ENCODE measurements at regions not wholly inside any gene's neighbourhood (a gene's known extent, or its start where the extent isn't known, plus 50 kb on each side); places are given as distances from the start of the nearest gene placed in this dataset.

GRCh38 chr10:118459642-118460193, 117.6 kb upstream of the FAM204A start:
- Histone ChIP-seq H3K36me3 (ENCODE audit: control insufficient read depth in 4 of 4, insufficient read depth in 3 of 4, low read depth in 1 of 4, low read length in 3 of 4) (no peaks in the 10 kb centered on the region), H3K27ac (ENCODE audit: low read depth in 1 of 2, low read length in 2 of 2) (peak overlapping the region; percentile 16 to 37), H3K4me1 (ENCODE audit: control insufficient read depth in 4 of 4, insufficient read depth in 4 of 4, low read length in 3 of 4) (peaks cover 0 to 8% (median 3%) of the 10 kb centered on the region in 4 donors), H3K9ac (ENCODE audit: low read depth in 1 of 2, low read length in 2 of 2) (no peak overlapping the region), H3K4me3 (ENCODE audit: low read depth in 1 of 3, low read length in 3 of 3) (peak overlapping the region in 1 of 3 donors; percentile 15), H3K27me3 (ENCODE audit: control insufficient read depth in 4 of 4, insufficient read depth in 4 of 4, low read length in 3 of 4) (no peaks in the 10 kb centered on the region), H3K9me3 (ENCODE audit: control insufficient read depth in 4 of 4, low read length in 3 of 4) (no peaks in the 10 kb centered on the region)
- peak; percentile 41 for DNase-seq (ENCODE audit: low spot score)
- TF ChIP-seq EGR1 (IDR thresholded peaks at IDR 0.05; ENCODE audit: low read depth in 2 of 2) (no peak), REST (IDR thresholded peaks at IDR 0.05) (no peak), SP1 (IDR thresholded peaks at IDR 0.05) (no peak), YY1 (IDR thresholded peaks at IDR 0.05) (no peak), FOXA1 (IDR thresholded peaks at IDR 0.05) (peak; percentile 1), CTCF (IDR thresholded peaks at IDR 0.05; ENCODE audit: low read depth, low read length, missing input control) (peak; percentile 66), TAF1 (conservative IDR thresholded peaks at IDR 0.05) (no peak), RAD21 (IDR thresholded peaks at IDR 0.05) (peak; percentile 85 to 90), HNF4G (IDR thresholded peaks at IDR 0.05) (no peak), RXRA (IDR thresholded peaks at IDR 0.05) (no peak), JUND (IDR thresholded peaks at IDR 0.05) (no peak)
- WGBS = 2% methylated on average over 10 of the region's 10 CpGs

- no peaks in the 10 kb centered on the region for H3K36me3 ChIP-seq (ENCODE audit: control insufficient read depth in 4 of 4, insufficient read depth in 3 of 4, low read depth in 1 of 4, low read length in 3 of 4)
- H3K27me3 ChIP-seq (ENCODE audit: control insufficient read depth in 4 of 4, insufficient read depth in 4 of 4, low read length in 3 of 4) = no peaks in the 10 kb centered on the region
- DNase-seq (ENCODE audit: low spot score) = no peak
- TF ChIP-seq EGR1 (IDR thresholded peaks at IDR 0.05; ENCODE audit: low read depth in 2 of 2) (no peak), RXRA (IDR thresholded peaks at IDR 0.05) (no peak), TAF1 (conservative IDR thresholded peaks at IDR 0.05) (no peak), FOXA1 (IDR thresholded peaks at IDR 0.05) (peak; percentile 3), JUND (IDR thresholded peaks at IDR 0.05) (peak in 1 of 2 donors; percentile 28), SP1 (IDR thresholded peaks at IDR 0.05) (peak; percentile 15), GABPA (IDR thresholded peaks at IDR 0.05 in 1 of 2, conservative IDR thresholded peaks at IDR 0.05 in 1 of 2) (peak in 1 of 2 donors; percentile 14), HNF4A (conservative IDR thresholded peaks at IDR 0.05) (peak in 1 of 2 donors; percentile 44), ATF3 (IDR thresholded peaks at IDR 0.05) (no peak), FOXA2 (IDR thresholded peaks at IDR 0.05) (peak; percentile 63), MAX (IDR thresholded peaks at IDR 0.05) (no peak), ZBTB33 (IDR thresholded peaks at IDR 0.05) (no peak)
- no peaks in the 10 kb centered on the region for H3K9me3 ChIP-seq (ENCODE audit: control insufficient read depth in 4 of 4, low read length in 3 of 4)
- peaks cover 0 to 8% (median 3%) of the 10 kb centered on the region in 4 donors for H3K4me1 ChIP-seq (ENCODE audit: control insufficient read depth in 4 of 4, insufficient read depth in 4 of 4, low read length in 3 of 4)
- peak overlapping the region in 1 of 3 donors; percentile 15 for H3K4me3 ChIP-seq (ENCODE audit: low read depth in 1 of 3, low read length in 3 of 3)
- no peak overlapping the region for H3K9ac ChIP-seq (ENCODE audit: low read depth in 1 of 2, low read length in 2 of 2)
- peak overlapping the region; percentile 16 to 37 for H3K27ac ChIP-seq (ENCODE audit: low read depth in 1 of 2, low read length in 2 of 2)
- 35% methylated on average over 10 of the region's 10 CpGs for WGBS
Observed at GRCh38 chr10:118458957-118459641, 117.0 kb upstream of the FAM204A start.
